ENCODE measurements at regions not wholly inside any gene's neighbourhood (a gene's known extent, or its start where the extent isn't known, plus 50 kb on each side); places are given as distances from the start of the nearest gene placed in this dataset.

DNA sequence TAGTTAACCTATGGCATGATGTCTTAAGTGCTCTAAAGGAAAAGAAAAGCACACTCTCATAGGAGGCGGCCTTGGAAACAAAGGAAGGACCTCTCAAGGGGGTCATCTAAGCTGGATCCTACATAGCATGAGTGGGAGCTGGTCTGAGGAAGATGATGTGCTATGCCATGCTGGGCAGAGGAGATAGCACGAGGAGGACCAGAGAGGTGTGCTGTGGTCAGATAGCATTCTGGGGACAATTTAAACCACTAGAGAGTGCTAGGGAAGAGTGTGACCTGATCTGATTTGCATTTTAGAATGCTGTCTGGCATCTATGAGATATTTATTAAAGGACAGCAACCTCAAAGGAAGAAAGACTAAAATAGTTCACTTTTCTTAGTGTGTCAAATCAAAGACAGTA is 910.1 kb upstream of the CELF4 start:
- Histone ChIP-seq H3K4me3 (replicated peaks in 1 of 3; ENCODE audit: insufficient read depth in 1 of 3, low read depth in 1 of 3, low read length in 3 of 3) (no peak overlapping the region), H3K36me3 (ENCODE audit: control insufficient read depth in 2 of 2, extremely low read depth in 1 of 2, insufficient read depth in 2 of 2, low read length in 2 of 2) (no peaks in the 10 kb centered on the region), H3K9me3 (replicated peaks; ENCODE audit: control insufficient read depth, insufficient read depth, low read length) (peaks cover 3% of the 10 kb centered on the region), H3K27ac (ENCODE audit: insufficient read depth, low read depth, low read length) (no peak overlapping the region), H2AFZ (ENCODE audit: low read depth, low read length) (no peak overlapping the region), H4K20me1 (replicated peaks; ENCODE audit: control insufficient read depth, extremely low read depth, insufficient read depth, low read length) (no peaks in the 10 kb centered on the region), H3K79me2 (ENCODE audit: control insufficient read depth, insufficient read depth, low read length) (no peaks in the 10 kb centered on the region), H3K9me1 (replicated peaks; ENCODE audit: control insufficient read depth, extremely low read depth, insufficient read depth, low read length) (no peaks in the 10 kb centered on the region), H3K27me3 (ENCODE audit: control insufficient read depth in 2 of 2, insufficient read depth in 2 of 2, low read length in 2 of 2) (no peaks in the 10 kb centered on the region), H3K4me1 (ENCODE audit: control insufficient read depth, extremely low read depth, insufficient read depth, low read length) (no peaks in the 10 kb centered on the region), H3K9ac (replicated peaks; ENCODE audit: extremely low read depth, insufficient read depth, low read length) (no peak overlapping the region), H3K4me2 (ENCODE audit: insufficient read depth, low read length) (no peak overlapping the region)
- DNase-seq (ENCODE audit: low read depth, low spot score) (no peak), FAIRE-seq (no peak)
- ChIA-PET POLR2A (no interaction called here), CTCF (no interaction called here)
- intact Hi-C loops (cut with micrococcal nuclease) = no loop called here
- BruUV-seq (replicated peaks) = no TSS peak
- dilution Hi-C loops (cut with MboI; ENCODE audit: extremely low pct_ligation_motif_present, low sequenced_read_pairs) = no loop called here
- TF ChIP-seq POLR2AphosphoS5 (IDR thresholded peaks at IDR 0.05; ENCODE audit: insufficient read depth, low read depth, low read length) (no peak), MYC (IDR thresholded peaks at IDR 0.05; ENCODE audit: low read depth, low read length) (no peak)
- TF ChIP-seq, protein P1, sequence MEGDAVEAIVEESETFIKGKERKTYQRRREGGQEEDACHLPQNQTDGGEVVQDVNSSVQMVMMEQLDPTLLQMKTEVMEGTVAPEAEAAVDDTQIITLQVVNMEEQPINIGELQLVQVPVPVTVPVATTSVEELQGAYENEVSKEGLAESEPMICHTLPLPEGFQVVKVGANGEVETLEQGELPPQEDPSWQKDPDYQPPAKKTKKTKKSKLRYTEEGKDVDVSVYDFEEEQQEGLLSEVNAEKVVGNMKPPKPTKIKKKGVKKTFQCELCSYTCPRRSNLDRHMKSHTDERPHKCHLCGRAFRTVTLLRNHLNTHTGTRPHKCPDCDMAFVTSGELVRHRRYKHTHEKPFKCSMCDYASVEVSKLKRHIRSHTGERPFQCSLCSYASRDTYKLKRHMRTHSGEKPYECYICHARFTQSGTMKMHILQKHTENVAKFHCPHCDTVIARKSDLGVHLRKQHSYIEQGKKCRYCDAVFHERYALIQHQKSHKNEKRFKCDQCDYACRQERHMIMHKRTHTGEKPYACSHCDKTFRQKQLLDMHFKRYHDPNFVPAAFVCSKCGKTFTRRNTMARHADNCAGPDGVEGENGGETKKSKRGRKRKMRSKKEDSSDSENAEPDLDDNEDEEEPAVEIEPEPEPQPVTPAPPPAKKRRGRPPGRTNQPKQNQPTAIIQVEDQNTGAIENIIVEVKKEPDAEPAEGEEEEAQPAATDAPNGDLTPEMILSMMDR (IDR thresholded peaks at IDR 0.05; ENCODE audit: extremely low read depth in 1 of 2, insufficient read depth in 1 of 2, low read depth in 1 of 2, low read length in 2 of 2) = no peak

GRCh38 chr18:38473535-38473934 is 907.9 kb upstream of the CELF4 start:
- Histone ChIP-seq H4K20me1 (replicated peaks; ENCODE audit: control insufficient read depth, extremely low read depth, insufficient read depth, low read length) (no peaks in the 10 kb centered on the region), H3K9ac (replicated peaks; ENCODE audit: extremely low read depth, insufficient read depth, low read length) (no peak overlapping the region), H3K9me1 (replicated peaks; ENCODE audit: control insufficient read depth, extremely low read depth, insufficient read depth, low read length) (no peaks in the 10 kb centered on the region), H3K79me2 (ENCODE audit: control insufficient read depth, insufficient read depth, low read length) (no peaks in the 10 kb centered on the region), H3K4me2 (ENCODE audit: insufficient read depth, low read length) (no peak overlapping the region), H3K27ac (ENCODE audit: insufficient read depth, low read depth, low read length) (no peak overlapping the region), H3K4me3 (replicated peaks in 1 of 3; ENCODE audit: insufficient read depth in 1 of 3, low read depth in 1 of 3, low read length in 3 of 3) (no peak overlapping the region), H2AFZ (ENCODE audit: low read depth, low read length) (no peak overlapping the region), H3K27me3 (ENCODE audit: control insufficient read depth in 2 of 2, insufficient read depth in 2 of 2, low read length in 2 of 2) (no peaks in the 10 kb centered on the region), H3K36me3 (ENCODE audit: control insufficient read depth in 2 of 2, extremely low read depth in 1 of 2, insufficient read depth in 2 of 2, low read length in 2 of 2) (no peaks in the 10 kb centered on the region), H3K4me1 (ENCODE audit: control insufficient read depth, extremely low read depth, insufficient read depth, low read length) (no peaks in the 10 kb centered on the region), H3K9me3 (replicated peaks; ENCODE audit: control insufficient read depth, insufficient read depth, low read length) (peaks cover 3% of the 10 kb centered on the region)
- ChIA-PET CTCF (no interaction called here), POLR2A (no interaction called here)
- FAIRE-seq (no peak), DNase-seq (ENCODE audit: low read depth, low spot score) (no peak)
- intact Hi-C loops (cut with micrococcal nuclease) = no loop called here
- dilution Hi-C loops (cut with MboI; ENCODE audit: extremely low pct_ligation_motif_present, low sequenced_read_pairs) = no loop called here
- BruUV-seq (replicated peaks) = no TSS peak
- no peak for TF ChIP-seq EZH2 (IDR thresholded peaks at IDR 0.05; ENCODE audit: borderline replicate concordance, low read depth, low read length, severe bottlenecking)
- no peak for TF ChIP-seq GATA2 (IDR thresholded peaks at IDR 0.05; ENCODE audit: insufficient read depth, insufficient read length, low read depth, low read length)
- TF ChIP-seq MYC (IDR thresholded peaks at IDR 0.05; ENCODE audit: low read depth, low read length) = no peak
- TF ChIP-seq FOS (IDR thresholded peaks at IDR 0.05; ENCODE audit: borderline replicate concordance, insufficient read depth, low read length) = no peak
- TF ChIP-seq, protein P1 (IDR thresholded peaks at IDR 0.05; ENCODE audit: extremely low read depth in 1 of 2, insufficient read depth in 1 of 2, low read depth in 1 of 2, low read length in 2 of 2) = no peak
- no peak for TF ChIP-seq POLR2A (IDR thresholded peaks at IDR 0.05; ENCODE audit: low read depth, low read length)
- no peak for TF ChIP-seq JUN (IDR thresholded peaks at IDR 0.05; ENCODE audit: borderline replicate concordance, insufficient read depth, insufficient read length, low read depth)

All from endothelial cell of umbilical vein (primary cell).